ENCODE measurements at regions not wholly inside any gene's neighbourhood (a gene's known extent, or its start where the extent isn't known, plus 50 kb on each side); places are given as distances from the start of the nearest gene placed in this dataset.

GRCh38 chr14:94682061-94682516, 69.9 kb downstream of the SERPINA3 start:
- no peak for DNase-seq

DNA sequence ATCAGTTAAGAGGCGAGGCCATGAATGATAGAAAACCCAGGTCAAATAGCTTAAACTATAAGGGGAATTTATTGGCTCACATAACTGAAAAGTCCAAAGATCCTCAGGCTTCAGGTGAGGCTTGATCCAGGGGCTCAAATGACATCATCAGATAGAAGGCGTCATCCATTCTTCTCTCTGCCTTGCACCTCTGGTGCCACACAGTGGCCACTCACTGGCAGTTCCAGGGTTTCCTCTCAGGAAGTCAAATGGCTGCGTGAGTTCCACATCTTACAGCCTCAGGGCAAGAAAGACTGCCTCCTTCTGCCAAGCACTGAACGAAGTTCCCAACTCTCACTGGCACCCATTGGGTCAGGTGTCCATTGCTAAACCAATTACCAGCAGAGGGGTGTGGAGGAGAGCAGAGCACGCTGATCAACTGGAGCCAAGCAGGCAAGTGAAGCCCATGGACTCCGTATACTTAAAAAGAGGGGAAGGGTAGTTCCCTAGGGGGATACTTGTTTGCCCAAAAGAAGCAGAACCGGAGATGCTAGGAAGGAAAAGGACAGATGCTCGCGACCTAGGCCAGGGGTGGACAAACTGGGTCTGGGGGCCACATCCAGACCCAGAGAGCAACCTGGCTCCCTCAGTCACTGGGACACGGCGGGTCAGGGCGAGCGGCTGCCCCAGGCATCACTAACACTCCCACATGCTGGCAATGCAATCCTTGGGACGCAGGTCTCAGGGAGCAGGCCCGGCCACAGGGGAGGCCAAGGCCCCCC, 69.3 kb downstream of the SERPINA3 start:
- DNase-seq: peak; percentile 43

- no peak for DNase-seq
Observed at GRCh38 chr14:94680862-94681288, 68.7 kb downstream of the SERPINA3 start.

DNA sequence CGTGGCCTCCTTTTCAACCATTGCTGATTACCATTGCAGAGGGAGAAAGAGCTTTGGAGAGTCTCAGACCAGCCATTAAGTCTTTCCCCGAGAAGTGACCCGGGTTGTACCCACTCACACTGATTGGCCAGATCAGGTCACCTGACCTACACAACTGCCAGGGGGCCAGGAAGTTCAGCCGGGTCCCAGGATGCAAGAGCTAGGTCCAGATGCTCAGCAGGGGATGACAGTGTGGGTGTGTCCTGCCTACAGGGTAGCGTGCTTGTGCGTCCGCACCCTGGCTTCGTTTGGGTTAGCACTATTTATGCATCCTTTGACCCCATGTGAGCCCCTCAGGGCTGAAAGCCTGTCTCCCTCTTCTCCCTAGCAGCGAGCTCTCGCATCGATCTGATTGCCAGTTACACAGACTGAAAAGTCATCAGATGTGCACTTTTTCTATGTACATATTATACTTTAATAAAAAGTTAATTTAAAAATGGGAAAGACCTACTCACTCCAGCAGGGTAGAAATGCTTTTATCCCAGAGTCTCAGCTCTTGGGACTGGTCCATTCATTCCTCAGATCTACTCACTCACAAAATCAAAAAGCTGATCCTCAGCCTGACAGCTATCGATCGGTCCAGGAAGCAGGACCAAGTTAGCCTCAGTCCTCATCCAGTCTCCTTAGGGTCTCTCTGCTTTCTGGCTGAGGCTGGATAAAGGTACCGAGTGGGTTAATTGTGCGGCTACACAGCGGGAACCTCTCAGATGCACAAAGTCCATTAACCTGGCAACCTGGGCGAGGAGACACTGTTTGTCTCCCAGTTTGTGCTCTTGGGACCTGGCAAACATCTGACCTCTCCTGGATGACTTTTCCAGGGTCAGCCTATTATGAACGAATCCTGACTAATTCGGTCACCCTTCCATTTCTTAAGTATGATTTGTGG, 68.0 kb downstream of the SERPINA3 start:
- no peak for DNase-seq

- no peak for DNase-seq
Observed at GRCh38 chr14:94679106-94679810, 67.1 kb downstream of the SERPINA3 start.

- DNase-seq: no peak
Observed at GRCh38 chr14:94677747-94678146, 65.6 kb downstream of the SERPINA3 start.

- DNase-seq: no peak
Observed at GRCh38 chr14:94677213-94677612, 65.0 kb downstream of the SERPINA3 start.

- DNase-seq: no peak
Observed at GRCh38 chr14:94676495-94677185, 64.4 kb downstream of the SERPINA3 start.

- no peak for DNase-seq
Observed at GRCh38 chr14:94675036-94675435, 62.8 kb downstream of the SERPINA3 start.

- no peak for DNase-seq
Observed at GRCh38 chr14:94673781-94674231, 61.6 kb downstream of the SERPINA3 start.
